IMR-90 (cell line): ENCODE measurements at regions not wholly inside any gene's neighbourhood (a gene's known extent, or its start where the extent isn't known, plus 50 kb on each side); places are given as distances from the start of the nearest gene placed in this dataset.
"Not testable (repeated sequence)": the region's sequence is repeated elsewhere in the genome, so short reads cannot be mapped to it uniquely, and the experiment has no call there.

Source experiments
- ATAC-seq: fragments of 200-7000 bp; cut with Tn5 transposase; 2 replicates; pipeline ENCODE4 v1.9.1; 2020; ENCODE audit warnings: low read depth, mild to moderate bottlenecking, moderate library complexity
- BruUV-seq: library from RNA; stranded (reverse); fragments of 400-500 nt; replicated peaks from 2 replicates; lab custom pipeline; 2021; lab: Mats Ljungman, UMichigan
- CTCF ChIA-PET: fragments of 300-600 bp; formaldehyde crosslinking; extraction: SDS; loops from one replicate; lab custom pipeline; 2021; ENCODE audit warnings: antibody characterized with exemption; lab: Yijun Ruan, JAX
- POLR2A ChIA-PET: fragments of 300-600 bp; sonication (Branson Sonifier 250); formaldehyde crosslinking; loops from one replicate; lab custom pipeline; 2022; ENCODE audit warnings: antibody characterized with exemption; ENCODE audit not compliant: unreplicated experiment; lab: Charles Lee
- DNase-seq: peaks from one replicate; pipeline ENCODE4 v3.0.0; 2013
- H2AFZ ChIP-seq: replicated peaks from 2 replicates; pipeline ENCODE3; 2013; ENCODE audit warnings: low read length, mild to moderate bottlenecking; ENCODE audit not compliant: poor library complexity
- H2AK5ac ChIP-seq: 2 replicates; pipeline ENCODE4 v1.6.1; 2013; ENCODE audit warnings: low read depth, low read length, inconsistent platforms
- H2AK9ac ChIP-seq: replicated peaks from 2 replicates; pipeline ENCODE3; 2013; ENCODE audit warnings: mild to moderate bottlenecking, low read depth, low read length, moderate library complexity; ENCODE audit not compliant: poor library complexity
- H2BK120ac ChIP-seq: 2 replicates; pipeline ENCODE4 v1.6.1; 2013; ENCODE audit warnings: low read depth, low read length, inconsistent platforms
- H2BK15ac ChIP-seq: 3 replicates; pipeline ENCODE4 v1.6.1; 2013; ENCODE audit warnings: low read depth, low read length, inconsistent platforms
- H2BK20ac ChIP-seq: 2 replicates; pipeline ENCODE4 v1.6.1; 2013; ENCODE audit warnings: low read depth, mild to moderate bottlenecking, inconsistent platforms, low read length, moderate library complexity
- H2BK5ac ChIP-seq: 2 replicates; pipeline ENCODE4 v1.6.1; 2013; ENCODE audit warnings: mild to moderate bottlenecking, low read depth, low read length, inconsistent platforms; ENCODE audit not compliant: poor library complexity, severe bottlenecking
- H3K14ac ChIP-seq: replicated peaks from 2 replicates; pipeline ENCODE4 v1.6.1; 2013; ENCODE audit warnings: low read depth, low read length, inconsistent platforms
- H3K18ac ChIP-seq: 2 replicates; pipeline ENCODE4 v1.6.1; 2013; ENCODE audit warnings: low read depth, low read length, control low read depth
- H3K23ac ChIP-seq: 2 replicates; pipeline ENCODE4 v1.6.1; 2013; ENCODE audit warnings: low read depth, low read length, inconsistent platforms
- H3K27ac ChIP-seq: 2 replicates; pipeline ENCODE4 v1.5.1; 2013; ENCODE audit warnings: mild to moderate bottlenecking, control low read depth, low read length; ENCODE audit not compliant: insufficient read depth
- H3K27me3 ChIP-seq: 2 replicates; pipeline ENCODE4 v1.6.1; 2013; ENCODE audit warnings: low read length; ENCODE audit not compliant: control insufficient read depth, insufficient read depth
- H3K36me3 ChIP-seq: 2 replicates; pipeline ENCODE4 v1.6.1; 2013; ENCODE audit warnings: low read length, mixed read lengths; ENCODE audit not compliant: control insufficient read depth, insufficient read depth
- H3K4ac ChIP-seq: 2 replicates; pipeline ENCODE4 v1.6.1; 2013; ENCODE audit warnings: low read depth, low read length, inconsistent platforms
- H3K4me1 ChIP-seq: 2 replicates; pipeline ENCODE4 v1.6.1; 2013; ENCODE audit warnings: low read length, mixed read lengths; ENCODE audit not compliant: control insufficient read depth, insufficient read depth
- H3K4me2 ChIP-seq: 2 replicates; pipeline ENCODE4 v1.6.1; 2013; ENCODE audit warnings: low read depth, mild to moderate bottlenecking, control low read depth, low read length, moderate library complexity
- H3K4me3 ChIP-seq: 2 replicates; pipeline ENCODE4 v1.5.1; 2013; ENCODE audit warnings: low read depth, mild to moderate bottlenecking, control low read depth, low read length, moderate library complexity; ENCODE audit not compliant: insufficient read depth
- H3K56ac ChIP-seq: 2 replicates; pipeline ENCODE4 v1.6.1; 2013; ENCODE audit warnings: low read length, inconsistent platforms; ENCODE audit not compliant: insufficient read depth; ENCODE audit errors: extremely low read depth
- H3K79me1 ChIP-seq, 2 experiments: 2 replicates each; pipeline ENCODE4 v1.6.1; 2013; ENCODE audit warnings: low read length in 2 of 2, inconsistent platforms in 1 of 2, low read depth in 1 of 2
- H3K9ac ChIP-seq: 2 replicates; pipeline ENCODE4 v1.6.1; 2013; ENCODE audit warnings: low read depth, low read length, control low read depth
- H3K9me1 ChIP-seq: 2 replicates; pipeline ENCODE4 v1.6.1; 2013; ENCODE audit warnings: low read length, inconsistent platforms; ENCODE audit not compliant: insufficient read depth
- H3K9me3 ChIP-seq: 2 replicates; pipeline ENCODE4 v1.6.1; 2013; ENCODE audit warnings: low read length; ENCODE audit not compliant: control insufficient read depth, insufficient read depth
- H4K20me1 ChIP-seq: 2 replicates; pipeline ENCODE4 v1.6.1; 2013; ENCODE audit warnings: low read length, inconsistent platforms; ENCODE audit not compliant: insufficient read depth
- H4K5ac ChIP-seq: 2 replicates; pipeline ENCODE4 v1.6.1; 2013; ENCODE audit warnings: mild to moderate bottlenecking, low read depth, low read length, control low read depth
- H4K8ac ChIP-seq, 2 experiments: 2 replicates each; pipeline ENCODE4 v1.6.1; 2013; ENCODE audit warnings: low read depth in 2 of 2, low read length in 2 of 2, control low read depth in 1 of 2, inconsistent platforms in 1 of 2
- H4K91ac ChIP-seq: 2 replicates; pipeline ENCODE4 v1.6.1; 2013; ENCODE audit warnings: low read depth, low read length, inconsistent platforms; ENCODE audit not compliant: insufficient read depth
- MAFK ChIP-seq: IDR thresholded peaks from 2 replicates; pipeline ENCODE4 v1.6.1; 2012; ENCODE audit warnings: low read depth, low read length, improper control_type of control experiment
- MAZ ChIP-seq: IDR thresholded peaks from 2 replicates; pipeline ENCODE4 v1.6.1; 2012; ENCODE audit warnings: low read depth, mild to moderate bottlenecking, low read length, improper control_type of control experiment, moderate library complexity, borderline replicate concordance
- NFE2L2 ChIP-seq: fragments of 150-350 bp; IDR thresholded peaks from 2 replicates; pipeline ENCODE4 v1.6.1; 2016; ENCODE audit warnings: low read depth, mild to moderate bottlenecking, low read length
- RCOR1 ChIP-seq: IDR thresholded peaks from 2 replicates; pipeline ENCODE4 v1.6.1; 2012; ENCODE audit warnings: mild to moderate bottlenecking, low read length, improper control_type of control experiment; ENCODE audit not compliant: insufficient replicate concordance
- RFX5 ChIP-seq: IDR thresholded peaks from 2 replicates; pipeline ENCODE4 v1.8.0; 2012; ENCODE audit warnings: low read depth, mild to moderate bottlenecking, low read length, moderate library complexity
- WGBS, 2 experiments: methylation state at CpG; one replicate each; pipeline versions ENCODE4 v1.1.5 to v1.1.7; 2013; ENCODE audit warnings: missing lambda C conversion rate in 2 of 2; ENCODE audit not compliant: insufficient read length in 1 of 2; ENCODE audit errors: extremely low coverage in 2 of 2; 5-methylcytosine and 5-hydroxymethylcytosine counted together
- dilution Hi-C: fragments of 300-500 bp; cut with HindIII; formaldehyde crosslinking; loops from one replicate; pipeline ENCODE4 v1.14.3; 2018; ENCODE audit warnings: low sequenced_read_pairs; ENCODE audit not compliant: unreplicated experiment
- in situ Hi-C: fragments of 300-500 bp; cut with MboI; formaldehyde crosslinking; loops from 3 replicates; pipeline ENCODE4 v1.14.3; 2019; ENCODE audit warnings: low sequenced_read_pairs, inconsistent platforms, mixed read lengths
- intact Hi-C: fragments of 100-400 bp; cut with micrococcal nuclease; formaldehyde crosslinking; loops from 2 replicates; pipeline ENCODE4 v1.10.0; 2022

- no peak overlapping the region for H3K18ac ChIP-seq
Measured at GRCh38 chr13:69616396-69616795, 491.2 kb upstream of the ATXN8OS start.

GRCh38 chr13:69615055-69615454, 492.6 kb upstream of the ATXN8OS start:
- H4K91ac ChIP-seq, in situ Hi-C loops, H2BK120ac ChIP-seq, H2AK9ac ChIP-seq, H4K20me1 ChIP-seq, H3K4me2 ChIP-seq, H3K56ac ChIP-seq, H3K9me3 ChIP-seq, H2AFZ ChIP-seq, H3K79me1 ChIP-seq, H2BK5ac ChIP-seq, H3K27me3 ChIP-seq, H3K9me1 ChIP-seq, H3K4ac ChIP-seq, ATAC-seq, H3K9ac ChIP-seq, H3K36me3 ChIP-seq, H3K4me3 ChIP-seq, H3K4me1 ChIP-seq, H3K27ac ChIP-seq, intact Hi-C loops, H3K18ac ChIP-seq, DNase-seq, CTCF ChIA-PET, H2BK20ac ChIP-seq, H2AK5ac ChIP-seq, H3K14ac ChIP-seq, H4K5ac ChIP-seq, H2BK15ac ChIP-seq, POLR2A ChIA-PET, dilution Hi-C loops, H3K23ac ChIP-seq, H4K8ac ChIP-seq, BruUV-seq: not testable (repeated sequence)
- WGBS, 2 experiments = no CpG with 5 or more reads among the region's 8 CpGs

More at GRCh38 chr13:69616396-69616795, 491.2 kb upstream of the ATXN8OS start:
- 60% methylated on average over 1 of the region's 3 CpGs; no CpG with 5 or more reads in 1 of the 2 experiments for WGBS, 2 experiments
- Histone ChIP-seq H4K5ac (no peak overlapping the region), H4K8ac (no peak overlapping the region), H2BK120ac (no peak overlapping the region), H3K4ac (no peak overlapping the region), H2AK5ac (no peak overlapping the region), H3K9me3 (peaks cover 2% of the 10 kb centered on the region; the same call in 1 of the 2 replicates), H2BK20ac (no peak overlapping the region), H3K36me3 (no peaks in the 10 kb centered on the region), H2BK15ac (no peak overlapping the region), H3K79me1 (no peaks in the 10 kb centered on the region), H2AK9ac (no peak overlapping the region), H3K27ac (no peak overlapping the region), H3K56ac (no peak overlapping the region), H4K91ac (no peak overlapping the region), H3K9me1 (no peaks in the 10 kb centered on the region), H4K20me1 (no peaks in the 10 kb centered on the region), H3K27me3 (no peaks in the 10 kb centered on the region), H3K4me2 (no peak overlapping the region), H3K9ac (no peak overlapping the region), H3K4me1 (no peaks in the 10 kb centered on the region), H3K14ac (no peak overlapping the region), H2AFZ (no peak overlapping the region), H2BK5ac (no peak overlapping the region), H3K23ac (no peak overlapping the region), H3K4me3 (no peak overlapping the region)
- no peak for DNase-seq
- POLR2A ChIA-PET = no interaction called here
- intact Hi-C loops (no loop called here), dilution Hi-C loops (no loop called here), in situ Hi-C loops (no loop called here)
- CTCF ChIA-PET = no interaction called here
- TF ChIP-seq NFE2L2 (no peak), MAFK (no peak), MAZ (no peak), RFX5 (no peak), RCOR1 (no peak)
- BruUV-seq = no TSS peak
- ATAC-seq = no peak
